Stimulated activated CD4-positive, alpha-beta T cell treated with anti-CD3 and anti-CD28 coated beads, Interleukin-1b, Interleukin-23, amount 100 ng/mL, for 4 hours (primary cell): ENCODE measurements at regions not wholly inside any gene's neighbourhood (a gene's known extent, or its start where the extent isn't known, plus 50 kb on each side); places are given as distances from the start of the nearest gene placed in this dataset.
"Not testable (repeated sequence)": the region's sequence is repeated elsewhere in the genome, so short reads cannot be mapped to it uniquely, and the experiment has no call there.

ENCODE experiments used
- DNase-seq, 2 donors: peaks; one replicate each; pipeline ENCODE4 v3.0.0-alpha.2; 2020; ENCODE audit warnings: low read depth in 2 of 2

DNA sequence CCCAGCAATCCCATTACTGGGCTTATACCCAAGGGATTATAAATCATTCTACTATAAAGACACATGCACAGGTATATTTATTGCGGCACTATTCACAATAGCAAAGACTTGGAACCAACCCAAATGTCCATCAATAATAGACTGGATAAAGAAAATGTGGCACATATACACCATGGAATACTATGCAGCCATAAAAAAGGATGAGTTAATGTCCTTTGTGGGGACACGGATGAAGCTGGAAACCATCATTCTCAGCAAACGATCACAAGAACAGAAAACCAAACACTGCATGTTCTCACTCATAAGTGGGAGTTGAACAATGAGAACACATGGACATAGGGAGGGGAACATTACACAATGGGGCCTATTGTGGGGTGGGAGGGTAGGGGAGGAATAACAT lies 224.4 kb upstream of the SERP2 start:
- DNase-seq: not testable (repeated sequence)

DNA sequence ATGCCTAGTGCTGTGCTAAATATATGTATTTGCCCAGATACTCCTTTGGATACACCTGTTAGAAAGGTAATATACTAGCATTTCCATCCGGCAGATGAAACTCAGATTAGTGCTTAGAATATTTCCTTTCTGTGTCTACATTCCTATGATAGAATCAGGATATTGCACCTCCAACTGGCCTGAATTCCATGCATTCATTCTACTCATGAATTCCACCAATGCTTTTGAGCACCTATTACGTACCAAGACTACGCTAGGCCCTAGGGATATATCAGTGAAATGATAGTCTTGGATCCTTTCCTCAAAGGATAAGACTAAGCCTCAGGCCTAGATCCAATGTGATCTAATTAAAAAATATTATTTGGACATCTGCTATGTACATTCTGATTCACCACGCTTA lies 223.8 kb upstream of the SERP2 start:
- no peak for DNase-seq

DNA sequence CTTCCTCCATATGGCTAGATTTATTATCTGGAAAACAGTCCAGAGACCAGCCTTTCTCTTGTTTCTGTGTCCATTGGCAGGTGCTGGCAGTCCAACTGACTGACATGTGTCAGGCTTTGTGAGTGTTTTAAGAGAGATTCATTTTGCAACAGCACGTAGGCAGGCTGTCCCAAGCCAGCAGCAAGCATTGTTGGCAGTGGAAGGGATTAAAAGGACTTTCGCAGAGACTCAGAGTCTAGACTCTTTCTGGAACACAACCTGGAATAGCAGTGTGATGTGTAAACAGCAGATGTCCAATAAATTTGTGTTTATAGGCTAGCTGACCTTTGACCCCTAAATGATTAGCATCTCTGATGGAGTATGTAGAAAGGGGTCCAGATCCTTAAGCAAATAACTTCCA lies 222.2 kb upstream of the SERP2 start:
- no peak for DNase-seq

DNA sequence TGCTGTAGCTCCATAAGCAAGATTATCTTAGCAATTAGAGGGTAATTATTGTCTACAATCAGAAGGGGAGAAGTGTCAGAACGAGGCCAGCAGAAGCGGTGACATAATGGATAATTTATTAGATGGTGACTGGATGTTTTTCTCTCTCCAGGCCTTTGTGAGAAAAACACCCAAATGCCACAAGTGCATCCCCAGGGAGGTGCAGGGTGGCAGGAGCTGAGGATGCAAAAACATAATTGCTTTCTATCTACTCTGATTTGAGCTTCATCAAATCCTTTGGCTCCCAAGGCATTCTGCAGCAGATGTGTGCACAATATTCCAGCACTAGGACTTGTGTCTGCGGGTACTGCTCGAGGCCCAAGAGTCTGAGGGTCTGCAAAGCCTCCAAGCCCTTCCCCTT lies 220.1 kb upstream of the SERP2 start:
- DNase-seq: no peak

DNA sequence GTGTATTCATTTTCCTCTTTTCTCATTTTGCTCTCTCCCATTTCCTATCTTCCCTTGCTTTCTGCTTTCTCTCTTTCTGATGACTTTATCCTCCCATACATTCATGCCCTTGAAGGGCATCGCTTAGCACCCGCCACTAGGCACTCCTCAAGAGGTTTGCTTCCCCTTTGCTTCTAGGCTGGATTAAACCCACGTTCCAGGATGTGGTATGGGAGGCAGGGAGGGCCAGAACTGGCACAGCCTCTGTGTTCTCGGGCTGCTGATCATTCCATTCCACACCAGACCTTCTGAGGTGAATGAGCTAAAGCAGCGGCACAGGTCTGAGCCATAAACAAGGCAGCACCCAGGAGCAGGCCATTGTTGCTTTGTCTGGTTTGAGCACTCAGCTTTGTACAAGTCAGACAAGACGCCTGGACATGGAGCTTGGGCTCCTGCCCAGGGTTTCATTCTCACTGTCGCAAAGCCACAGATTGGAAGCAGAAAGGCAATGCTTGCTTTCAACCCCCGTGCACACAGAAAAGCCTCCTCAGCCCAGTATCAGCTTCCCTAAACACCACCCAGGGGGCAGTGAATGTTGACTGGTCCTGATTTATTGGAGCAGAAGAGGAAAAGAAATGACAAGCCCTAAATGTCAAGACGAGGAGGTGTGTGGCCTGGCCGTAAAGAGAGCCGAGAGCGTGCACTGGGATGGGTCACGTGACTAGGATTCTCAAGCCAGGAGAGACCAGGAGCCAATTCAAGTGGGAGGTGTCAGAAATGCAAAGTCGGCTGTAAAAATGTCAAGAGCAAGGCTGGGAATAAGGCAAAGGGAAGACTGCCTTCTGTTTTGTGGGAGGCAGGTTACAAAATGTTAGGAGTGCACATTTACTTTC lies 218.0 kb upstream of the SERP2 start:
- no peak for DNase-seq

DNA sequence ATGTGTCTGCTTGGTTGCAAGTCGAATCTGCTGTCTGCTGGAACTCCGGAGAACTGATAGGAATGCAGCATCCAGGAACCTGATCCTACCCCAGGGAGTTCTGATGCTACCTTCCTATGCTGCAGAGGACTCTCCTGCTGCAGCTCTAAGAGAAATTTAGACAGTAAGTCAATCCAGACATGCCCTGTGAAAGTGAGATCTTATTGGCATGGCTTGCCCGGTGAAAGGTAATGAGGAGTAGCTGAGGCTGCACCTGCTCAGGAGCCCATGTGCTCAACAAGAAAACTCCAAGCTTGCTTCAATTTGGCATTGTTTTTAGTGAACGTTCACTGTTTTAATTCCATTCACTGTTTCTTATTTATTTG lies 217.3 kb upstream of the SERP2 start:
- DNase-seq: no peak

DNA sequence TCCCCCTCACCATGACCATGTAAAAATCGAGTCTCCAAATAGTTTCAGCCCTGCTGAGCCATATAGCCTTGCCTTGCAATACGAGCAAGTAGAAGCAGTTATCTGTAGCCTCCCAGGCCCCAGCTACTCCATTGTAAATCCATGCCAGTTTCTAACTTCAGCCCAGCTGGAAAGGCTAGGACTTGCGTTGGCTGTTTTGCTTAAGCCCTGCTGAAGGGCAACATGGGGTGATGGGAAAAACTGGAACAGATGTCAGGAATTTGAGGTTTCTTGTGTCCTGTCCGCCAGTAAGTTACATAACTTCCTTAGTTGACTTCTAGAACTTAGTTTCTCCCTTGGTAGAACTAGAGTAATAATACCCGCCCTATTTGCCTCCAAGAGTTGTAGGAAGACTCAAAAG lies 216.0 kb upstream of the SERP2 start:
- DNase-seq: no peak

DNA sequence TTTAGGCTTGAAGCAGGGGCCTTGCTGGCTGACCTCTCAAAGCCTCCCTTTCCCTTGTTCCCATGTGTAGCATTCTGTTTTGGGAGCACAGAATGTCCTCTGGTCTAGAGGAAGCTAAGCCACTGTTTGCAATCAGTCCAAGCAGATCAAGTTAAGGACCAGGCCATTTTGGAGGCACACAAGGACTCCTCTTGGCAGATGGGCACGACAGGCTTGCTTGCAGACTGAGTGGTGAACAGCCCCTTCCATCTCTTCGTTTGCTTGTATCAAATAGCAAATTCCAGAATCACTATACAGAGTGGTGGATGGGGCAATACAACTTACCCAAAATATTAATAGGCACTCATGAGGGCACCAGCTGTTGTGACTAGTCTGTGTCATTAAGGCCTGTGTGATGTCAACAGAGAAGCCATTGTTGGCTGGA lies 215.5 kb upstream of the SERP2 start:
- no peak for DNase-seq

DNA sequence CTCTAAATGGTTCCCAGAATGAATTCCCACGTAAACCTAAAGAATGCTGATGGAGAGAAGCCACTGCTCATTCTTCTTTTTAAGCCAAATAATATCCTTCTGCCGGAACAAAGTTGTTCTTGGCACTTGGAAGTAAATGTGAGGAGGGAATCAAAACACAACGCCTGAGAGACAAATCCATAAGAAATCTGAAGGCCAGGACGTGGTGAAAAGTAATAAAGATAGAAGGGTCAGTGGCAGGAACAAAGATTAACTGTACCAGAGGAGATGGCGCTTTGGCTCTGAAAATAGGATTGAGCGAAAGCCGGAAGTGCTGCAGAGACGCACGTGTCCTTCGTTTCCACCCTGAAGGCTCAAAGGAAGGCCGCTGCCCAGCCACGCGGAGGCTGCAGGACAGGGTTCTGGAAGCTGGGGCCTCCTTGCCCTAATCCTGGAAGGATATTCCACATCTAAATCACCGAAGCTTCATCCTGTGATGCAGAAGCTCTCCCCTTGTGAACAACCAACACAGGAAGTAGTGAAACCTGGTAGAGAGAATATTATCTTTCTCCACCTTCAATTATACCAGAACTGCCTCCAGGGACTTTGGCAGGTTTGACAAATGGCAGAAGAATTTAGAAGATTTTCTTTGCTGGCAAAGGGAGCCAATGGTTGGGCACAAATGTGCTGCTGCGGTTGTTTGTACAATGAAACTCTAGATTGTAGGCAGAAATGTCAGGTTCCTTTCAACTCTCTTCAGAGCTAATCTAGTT lies 214.6 kb upstream of the SERP2 start:
- no peak for DNase-seq

DNA sequence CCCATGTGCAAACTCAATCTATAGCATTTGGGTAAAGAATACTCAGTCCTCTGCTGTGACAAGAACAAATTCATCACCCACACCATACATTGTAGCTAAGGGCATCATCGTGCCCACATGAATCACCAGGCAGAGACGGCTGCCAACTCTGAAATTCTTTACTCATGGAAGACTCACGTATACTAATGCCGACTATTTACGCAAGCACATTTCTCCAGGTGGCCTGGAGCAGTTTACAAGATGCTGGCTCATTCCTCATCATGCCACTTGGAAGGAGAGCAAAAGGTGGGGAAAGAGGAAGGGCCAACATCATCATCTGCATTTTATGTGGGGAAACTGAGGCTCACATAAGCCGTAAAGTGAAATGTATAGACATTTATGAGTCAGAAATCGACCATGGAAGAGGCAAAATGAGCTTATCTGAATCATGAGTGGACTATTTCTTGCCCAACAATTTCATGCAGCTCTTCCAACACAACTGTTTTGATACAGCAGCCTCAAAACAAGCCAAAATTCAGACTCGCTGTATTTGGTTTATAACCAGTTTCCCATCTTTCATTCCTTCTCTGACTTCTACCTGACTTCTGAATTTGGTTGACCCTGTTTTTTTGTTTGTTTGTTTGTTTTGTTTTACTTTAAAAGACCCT lies 213.9 kb upstream of the SERP2 start:
- DNase-seq: no peak

DNA sequence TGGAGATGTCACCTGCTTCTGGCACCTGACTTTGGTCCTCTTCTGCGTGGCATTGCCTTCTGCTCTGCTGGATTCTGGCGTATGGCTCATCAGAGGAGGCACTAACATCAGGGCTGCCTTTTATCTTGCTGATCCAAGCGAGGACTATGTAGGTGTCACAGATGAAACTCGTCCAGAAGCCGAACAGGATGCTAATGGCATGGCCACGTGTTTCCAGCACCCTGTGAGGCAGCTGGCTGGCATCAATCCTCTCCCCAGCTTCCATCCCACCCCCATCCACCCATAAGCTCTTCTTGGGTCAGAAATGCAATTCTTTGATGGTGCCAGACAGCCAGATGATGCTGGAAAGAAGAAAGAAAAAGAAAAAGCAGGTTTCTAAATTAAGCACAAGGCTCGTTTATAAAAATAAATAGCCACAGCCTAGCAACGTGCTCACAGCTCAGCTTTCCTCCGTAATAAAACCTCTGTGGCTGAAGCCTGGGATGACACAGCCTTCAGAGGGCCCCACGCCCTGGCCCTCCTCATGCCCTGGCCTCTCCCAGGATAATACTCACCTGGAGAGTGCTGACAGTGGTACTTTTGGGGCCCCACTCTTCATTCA lies 212.9 kb upstream of the SERP2 start:
- DNase-seq: no peak

DNA sequence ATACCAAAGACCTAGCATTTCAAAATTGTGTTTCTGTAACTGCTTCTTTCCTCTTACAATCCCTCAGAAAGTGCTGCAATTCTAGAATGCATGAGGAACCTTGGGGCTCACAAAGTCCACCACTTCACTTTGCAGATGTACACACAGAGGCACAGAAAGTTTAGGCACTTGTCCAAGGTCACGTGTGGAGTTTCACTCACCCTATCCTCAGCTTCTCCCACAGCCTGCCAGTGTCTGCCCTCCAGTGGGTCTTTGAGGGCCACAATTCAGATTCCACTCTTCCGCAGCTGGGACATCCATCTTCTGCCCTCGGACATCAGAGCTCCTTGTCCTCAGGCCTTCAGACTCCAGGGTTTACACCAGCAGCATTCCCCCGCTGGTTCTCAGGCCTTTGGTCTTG lies 210.5 kb upstream of the SERP2 start:
- no peak for DNase-seq

DNA sequence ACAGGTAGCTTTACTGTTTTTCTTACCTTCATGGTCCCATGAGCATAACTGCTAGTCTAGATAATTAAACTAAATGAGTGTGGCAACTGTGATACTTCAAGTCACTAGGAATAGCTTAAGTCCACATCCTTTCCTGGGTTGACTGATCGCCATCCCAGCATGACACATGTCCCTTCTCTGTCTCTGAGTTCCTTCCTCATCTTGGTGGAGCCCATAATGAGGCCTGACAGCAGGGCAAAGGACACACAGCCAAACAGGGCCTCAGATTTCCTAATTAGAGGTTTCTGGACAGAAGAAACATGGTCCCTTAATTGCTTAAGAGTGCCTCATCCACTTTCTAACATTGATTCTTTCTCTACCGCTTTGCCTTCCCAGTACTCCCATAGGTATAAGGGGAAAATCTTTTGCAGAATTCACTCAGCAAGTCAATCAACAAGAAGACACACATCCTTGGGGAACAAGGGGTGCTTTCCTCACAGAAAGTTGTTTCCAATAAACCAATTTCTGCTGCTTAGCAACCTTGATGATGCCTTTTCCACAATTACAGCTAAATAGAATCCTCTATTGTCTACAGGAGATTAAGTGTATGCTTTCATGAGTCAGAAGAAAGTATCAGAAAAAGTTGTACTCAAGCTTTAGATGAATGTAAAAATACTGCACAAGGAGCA lies 208.3 kb upstream of the SERP2 start:
- DNase-seq: no peak

DNA sequence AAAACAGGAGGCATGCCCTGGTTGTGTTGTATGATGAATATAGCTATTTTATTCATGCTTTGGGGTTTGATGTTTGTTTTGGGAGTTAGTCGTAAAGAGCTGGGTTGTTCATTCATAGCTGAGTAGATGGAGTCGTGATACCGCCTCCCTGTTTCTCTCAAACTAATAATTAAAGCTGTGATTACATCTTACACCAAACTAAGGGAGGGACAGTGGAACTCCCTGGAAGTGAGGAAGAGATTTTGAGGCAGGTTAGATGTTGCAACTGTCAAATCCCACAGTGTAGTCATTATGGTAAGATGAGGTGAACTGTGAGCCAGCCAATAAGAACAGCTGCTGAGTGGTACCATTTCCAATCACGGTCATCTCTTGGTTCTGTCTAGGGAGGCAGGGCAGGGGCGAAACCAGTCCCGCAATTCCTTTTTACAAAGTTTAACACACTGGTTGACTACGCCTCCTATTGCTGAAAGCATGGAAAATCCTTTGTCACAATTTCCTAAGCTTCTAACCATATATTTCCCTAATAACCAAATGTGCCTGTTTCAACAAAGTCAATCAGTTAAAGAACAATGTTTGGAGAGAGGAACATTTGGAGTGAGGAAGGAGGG lies 207.6 kb upstream of the SERP2 start:
- DNase-seq: no peak

DNA sequence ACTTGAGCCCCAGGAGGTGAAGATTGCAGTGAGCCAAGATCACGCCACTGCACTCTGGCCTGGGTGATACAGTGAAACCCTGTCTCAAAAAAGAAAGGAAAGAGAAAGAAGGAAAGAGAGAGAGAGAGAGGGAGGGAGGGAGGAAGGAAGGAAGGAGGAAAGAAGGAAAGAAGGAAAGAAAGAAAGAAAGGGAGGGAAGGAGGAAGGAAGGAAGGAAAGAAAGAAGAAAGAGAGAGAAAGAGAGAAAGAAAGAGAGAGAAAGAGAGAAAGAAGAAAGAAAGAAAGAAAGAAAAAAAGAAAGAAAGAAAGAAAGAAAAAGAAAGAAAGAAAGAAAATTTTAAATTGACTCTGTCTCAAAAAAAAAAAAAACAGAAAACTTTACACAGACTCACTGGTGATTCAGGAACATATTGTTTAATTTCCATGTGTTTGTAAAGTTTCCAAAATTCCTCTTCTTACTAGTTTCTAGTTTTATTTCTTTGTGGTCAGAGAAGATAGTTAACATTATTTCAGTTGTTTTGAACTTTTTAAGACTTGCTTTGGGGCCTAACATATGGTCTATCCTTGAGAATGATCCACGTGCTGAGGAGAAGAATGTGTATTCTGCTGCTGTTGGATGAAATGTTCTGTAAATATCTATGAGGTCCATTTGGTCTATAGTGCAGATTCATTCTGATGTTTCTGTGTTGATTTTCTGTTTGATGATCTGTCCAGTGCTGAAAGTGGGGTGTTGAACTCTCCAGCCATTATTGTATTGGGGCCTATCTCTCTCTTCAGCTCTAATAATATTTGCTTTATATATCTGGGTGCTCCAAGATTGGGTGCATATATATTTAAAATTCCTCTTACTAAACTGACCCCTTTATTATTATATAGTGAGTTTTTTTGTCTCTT lies 204.4 kb upstream of the SERP2 start:
- no peak for DNase-seq

DNA sequence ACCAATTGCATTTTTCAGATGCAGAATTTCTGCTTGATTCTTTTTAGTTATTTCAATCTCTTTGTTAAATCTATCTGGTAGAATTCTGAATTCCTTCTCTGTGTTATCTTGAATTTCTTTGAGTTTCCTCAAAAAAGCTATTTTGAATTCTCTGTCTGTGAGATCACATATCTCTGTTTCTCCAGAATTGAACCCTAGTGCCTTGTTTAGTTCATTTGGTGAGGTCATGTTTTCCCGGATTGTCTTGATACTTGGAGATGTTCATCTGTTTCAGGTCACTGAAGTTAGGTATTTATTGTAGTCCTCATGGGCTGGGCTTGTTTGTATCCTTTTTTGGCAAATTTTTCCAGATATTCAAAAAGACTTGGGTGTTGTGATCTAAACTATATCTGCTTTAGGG lies 202.9 kb upstream of the SERP2 start:
- DNase-seq: no peak

DNA sequence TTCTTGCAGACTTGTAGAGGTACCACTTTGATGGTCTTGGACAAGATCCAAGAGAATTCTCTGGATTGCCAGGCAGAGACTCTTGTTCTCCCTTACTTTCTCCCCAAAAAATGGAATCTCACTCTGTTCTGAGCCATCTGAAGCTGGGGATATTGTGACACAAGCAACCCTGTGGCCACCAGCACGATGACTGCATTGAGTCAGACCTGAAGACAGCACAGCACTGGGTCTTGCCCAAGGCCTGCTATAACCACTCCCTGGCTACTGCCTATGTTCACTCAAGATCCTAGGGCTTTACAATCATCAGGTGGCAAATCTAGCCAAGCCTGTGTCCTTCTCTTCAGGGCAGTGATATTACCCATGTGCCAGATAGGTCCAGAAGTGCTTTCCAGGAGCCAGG lies 202.5 kb upstream of the SERP2 start:
- DNase-seq: no peak

DNA sequence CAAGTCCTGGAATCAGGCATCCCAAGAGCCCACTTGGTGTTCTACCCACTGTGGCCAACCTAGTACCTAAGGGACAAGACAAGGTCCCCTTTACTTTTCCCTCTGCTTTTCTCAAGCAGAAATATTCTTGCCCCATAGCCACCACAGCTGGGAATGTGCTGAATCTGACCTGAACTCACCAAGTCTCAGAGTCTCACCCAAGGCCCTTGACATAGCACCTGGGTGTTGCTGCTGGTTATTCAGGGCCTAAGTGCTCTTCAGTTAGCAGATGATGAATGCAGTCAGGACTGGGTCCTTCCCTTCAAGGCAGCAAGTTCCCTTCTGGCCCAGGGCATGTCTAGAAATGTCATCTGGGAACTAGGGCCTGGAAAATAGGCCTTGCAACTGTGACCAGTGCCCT lies 201.8 kb upstream of the SERP2 start:
- no peak for DNase-seq

DNA sequence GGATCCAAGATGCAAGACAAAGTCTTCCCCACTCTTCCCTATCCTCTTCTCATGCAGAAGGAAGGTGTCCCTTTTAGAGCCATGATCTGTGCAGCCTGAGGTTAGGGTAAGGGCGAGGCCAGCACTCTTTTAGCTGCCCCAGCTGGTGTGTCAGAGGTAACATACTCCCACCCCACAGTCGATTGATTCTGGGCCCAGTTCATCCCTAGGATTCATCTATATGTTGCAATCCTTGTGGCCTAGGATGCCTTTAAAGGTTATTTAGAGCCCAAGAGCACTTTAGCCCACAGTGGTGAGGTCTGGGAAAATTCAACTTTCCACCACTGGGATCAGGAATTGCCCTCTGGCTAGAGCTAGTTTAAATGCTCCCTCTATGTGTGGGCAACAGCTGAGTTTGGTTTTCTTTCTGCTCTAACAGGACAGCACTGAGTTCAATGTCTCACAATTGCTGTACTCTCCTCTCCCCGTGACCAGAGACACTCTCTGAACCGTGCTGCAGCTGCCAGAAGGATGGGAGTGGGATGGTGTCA lies 201.3 kb upstream of the SERP2 start:
- no peak for DNase-seq

DNA sequence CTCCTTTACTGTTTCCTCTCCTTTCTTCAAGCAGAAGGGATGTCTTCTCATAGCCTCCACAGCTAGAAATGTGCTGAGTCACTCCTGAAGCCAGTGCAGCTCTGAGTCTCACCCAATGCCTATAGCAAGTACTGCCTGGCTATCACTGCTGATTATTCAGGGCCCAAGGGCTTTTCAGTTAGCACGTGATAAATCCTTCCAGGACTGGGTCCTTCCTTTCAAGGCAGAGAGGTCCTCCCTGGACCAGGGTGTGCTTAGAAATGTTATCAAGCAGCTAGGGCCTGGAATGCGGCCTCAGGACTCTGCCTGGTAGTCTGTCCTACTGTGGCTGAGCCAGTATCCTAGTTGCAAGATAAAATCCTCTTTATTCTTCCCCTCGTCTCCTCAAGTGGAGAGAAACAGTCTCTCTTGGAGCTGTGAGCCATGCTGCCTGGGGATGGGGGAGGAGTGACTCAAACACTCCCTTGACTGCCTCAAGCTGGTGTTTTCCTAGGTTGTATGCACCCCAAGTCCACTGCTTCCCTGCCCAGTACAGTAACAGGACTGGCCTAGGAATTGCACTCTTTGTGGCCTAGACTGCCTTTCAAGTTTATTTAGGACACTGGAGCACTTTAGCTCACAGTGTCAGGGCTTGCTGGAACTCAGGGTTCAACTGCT lies 198.7 kb upstream of the SERP2 start:
- DNase-seq: no peak
